ENCODE measurements at regions not wholly inside any gene's neighbourhood (a gene's known extent, or its start where the extent isn't known, plus 50 kb on each side); places are given as distances from the start of the nearest gene placed in this dataset.

- H3K4me3 ChIP-seq (replicated peaks in 1 of 2; ENCODE audit: low read depth in 2 of 2, low read length in 2 of 2) = no peak overlapping the region
- TF ChIP-seq, protein P1, sequence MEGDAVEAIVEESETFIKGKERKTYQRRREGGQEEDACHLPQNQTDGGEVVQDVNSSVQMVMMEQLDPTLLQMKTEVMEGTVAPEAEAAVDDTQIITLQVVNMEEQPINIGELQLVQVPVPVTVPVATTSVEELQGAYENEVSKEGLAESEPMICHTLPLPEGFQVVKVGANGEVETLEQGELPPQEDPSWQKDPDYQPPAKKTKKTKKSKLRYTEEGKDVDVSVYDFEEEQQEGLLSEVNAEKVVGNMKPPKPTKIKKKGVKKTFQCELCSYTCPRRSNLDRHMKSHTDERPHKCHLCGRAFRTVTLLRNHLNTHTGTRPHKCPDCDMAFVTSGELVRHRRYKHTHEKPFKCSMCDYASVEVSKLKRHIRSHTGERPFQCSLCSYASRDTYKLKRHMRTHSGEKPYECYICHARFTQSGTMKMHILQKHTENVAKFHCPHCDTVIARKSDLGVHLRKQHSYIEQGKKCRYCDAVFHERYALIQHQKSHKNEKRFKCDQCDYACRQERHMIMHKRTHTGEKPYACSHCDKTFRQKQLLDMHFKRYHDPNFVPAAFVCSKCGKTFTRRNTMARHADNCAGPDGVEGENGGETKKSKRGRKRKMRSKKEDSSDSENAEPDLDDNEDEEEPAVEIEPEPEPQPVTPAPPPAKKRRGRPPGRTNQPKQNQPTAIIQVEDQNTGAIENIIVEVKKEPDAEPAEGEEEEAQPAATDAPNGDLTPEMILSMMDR (IDR thresholded peaks at IDR 0.05; ENCODE audit: low read depth, low read length) = no peak
- DNase-seq (ENCODE audit: low read depth in 2 of 2) = no peak
Measured at GRCh38 chr4:79584902-79585301, 176.9 kb upstream of the GK2 start.

- no peak overlapping the region for H3K4me3 ChIP-seq (replicated peaks in 1 of 2; ENCODE audit: low read depth in 2 of 2, low read length in 2 of 2)
- DNase-seq (ENCODE audit: low read depth in 2 of 2) = no peak
- TF ChIP-seq, protein P1 (IDR thresholded peaks at IDR 0.05; ENCODE audit: low read depth, low read length) = no peak
Measured at GRCh38 chr4:79584352-79584751, 176.3 kb upstream of the GK2 start.

- TF ChIP-seq, protein P1 (IDR thresholded peaks at IDR 0.05; ENCODE audit: low read depth, low read length) = no peak
- H3K4me3 ChIP-seq (replicated peaks in 1 of 2; ENCODE audit: low read depth in 2 of 2, low read length in 2 of 2) = no peak overlapping the region
- no peak for DNase-seq (ENCODE audit: low read depth in 2 of 2)
Measured at GRCh38 chr4:79578606-79579005, 170.6 kb upstream of the GK2 start.

DNA sequence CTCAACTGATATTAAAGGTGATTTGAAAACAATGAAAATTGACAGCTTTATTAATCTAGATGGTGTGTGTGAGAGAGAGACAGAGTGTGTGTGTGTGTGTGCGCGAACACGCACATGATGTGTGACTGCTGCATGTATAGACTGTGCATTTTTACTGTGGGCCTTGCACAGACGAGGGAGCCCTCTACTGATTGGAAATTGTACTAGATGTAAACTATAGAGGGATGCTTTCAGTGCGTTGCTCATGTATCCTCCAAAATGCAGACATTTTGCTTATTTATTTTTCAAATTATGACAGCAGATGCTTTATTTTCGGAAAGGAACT, 168.4 kb upstream of the GK2 start:
- TF ChIP-seq, protein P1 (IDR thresholded peaks at IDR 0.05; ENCODE audit: low read depth, low read length) = peak; percentile 61
- H3K4me3 ChIP-seq (replicated peaks in 1 of 2; ENCODE audit: low read depth in 2 of 2, low read length in 2 of 2) = no peak overlapping the region
- DNase-seq (ENCODE audit: low read depth in 2 of 2) = peak; percentile 56 to 66

DNA sequence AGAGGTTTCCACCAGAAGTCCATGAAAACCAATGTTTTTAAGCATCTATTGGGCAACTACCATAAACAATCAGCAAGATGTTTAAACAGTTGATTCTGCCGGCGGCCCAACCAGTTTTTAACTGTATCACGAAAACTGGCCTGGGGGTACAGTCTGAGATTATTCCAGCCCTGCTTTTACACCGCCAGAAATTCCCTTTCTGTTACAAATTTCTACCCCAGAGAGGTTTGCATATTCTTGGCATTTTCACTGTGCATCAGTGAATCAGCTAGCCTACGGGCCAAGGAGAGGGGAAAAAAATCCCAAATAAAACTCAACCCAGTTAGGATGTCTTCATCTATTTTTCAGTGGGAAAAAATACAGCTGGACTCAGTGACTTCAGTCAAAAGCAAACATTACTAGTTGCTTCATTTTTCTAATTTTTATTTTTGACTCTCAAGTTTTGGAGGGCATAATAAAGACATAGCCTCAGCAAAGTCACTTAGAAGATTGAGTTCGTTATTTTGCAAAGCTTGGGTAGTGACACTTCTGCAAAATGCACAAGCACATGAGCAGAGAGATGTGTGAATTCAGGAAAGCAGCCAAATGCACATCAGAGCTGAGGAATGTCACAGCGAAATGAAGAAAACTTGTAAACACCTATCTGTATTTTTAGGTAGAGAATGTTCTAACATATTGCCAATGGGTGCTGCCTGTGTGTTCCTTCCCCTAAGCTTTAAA, 167.8 kb upstream of the GK2 start:
- no peak for DNase-seq (ENCODE audit: low read depth in 2 of 2)
- TF ChIP-seq, protein P1 (IDR thresholded peaks at IDR 0.05; ENCODE audit: low read depth, low read length) = no peak
- H3K4me3 ChIP-seq (replicated peaks in 1 of 2; ENCODE audit: low read depth in 2 of 2, low read length in 2 of 2) = no peak overlapping the region

GRCh38 chr4:79574741-79575451, 166.9 kb upstream of the GK2 start:
- TF ChIP-seq, protein P1 (IDR thresholded peaks at IDR 0.05; ENCODE audit: low read depth, low read length) = no peak
- DNase-seq (ENCODE audit: low read depth in 2 of 2) = no peak
- no peak overlapping the region for H3K4me3 ChIP-seq (replicated peaks in 1 of 2; ENCODE audit: low read depth in 2 of 2, low read length in 2 of 2)

Measured in cardiac fibroblast (primary cell).